ENCODE measurements at regions not wholly inside any gene's neighbourhood (a gene's known extent, or its start where the extent isn't known, plus 50 kb on each side); places are given as distances from the start of the nearest gene placed in this dataset.

DNA sequence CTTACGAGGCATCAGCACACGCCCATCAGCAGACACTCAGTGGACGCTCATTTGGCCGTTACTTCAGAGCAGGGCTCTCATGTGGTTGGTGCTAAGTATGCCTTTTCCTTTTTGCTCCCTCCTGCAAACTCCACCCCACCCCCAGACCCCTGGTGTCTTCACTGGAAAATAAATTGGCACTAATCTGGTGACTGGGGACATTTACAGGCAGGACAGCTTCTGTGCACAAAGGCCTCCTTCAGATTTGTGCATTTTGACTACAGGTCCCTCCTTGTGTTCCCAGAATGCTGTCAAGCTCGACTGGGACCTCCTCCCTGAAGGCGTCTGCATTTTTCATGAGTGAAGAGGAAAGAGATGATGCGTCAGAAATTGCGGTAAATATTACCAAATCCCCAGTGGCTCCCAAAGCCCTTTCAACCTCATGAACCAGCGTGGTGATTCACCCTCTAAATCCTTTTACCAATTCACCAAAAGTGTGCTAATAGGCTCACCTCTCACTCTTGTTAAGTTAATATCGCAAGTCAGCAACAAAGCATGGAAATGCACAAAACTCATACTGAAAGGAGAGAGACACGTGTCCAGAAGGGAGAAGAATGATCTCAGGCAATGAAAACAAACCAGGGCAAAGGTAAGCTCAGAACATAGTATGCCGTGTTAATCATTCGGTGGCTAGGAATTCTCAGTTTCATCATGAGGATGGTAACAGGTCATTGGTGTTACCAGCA is 119.0 kb downstream of the NKX6-1 start:
- Histone ChIP-seq H3K36me3 (ENCODE audit: control insufficient read depth, insufficient read depth, low read length) (no peaks in the 10 kb centered on the region), H3K27me3 (replicated peaks; ENCODE audit: control insufficient read depth, insufficient read depth, low read length) (no peaks in the 10 kb centered on the region; the same call in 1 of the 2 replicates), H3K4me3 (replicated peaks; ENCODE audit: low read depth, low read length) (no peak overlapping the region)
- TF ChIP-seq, protein P1, sequence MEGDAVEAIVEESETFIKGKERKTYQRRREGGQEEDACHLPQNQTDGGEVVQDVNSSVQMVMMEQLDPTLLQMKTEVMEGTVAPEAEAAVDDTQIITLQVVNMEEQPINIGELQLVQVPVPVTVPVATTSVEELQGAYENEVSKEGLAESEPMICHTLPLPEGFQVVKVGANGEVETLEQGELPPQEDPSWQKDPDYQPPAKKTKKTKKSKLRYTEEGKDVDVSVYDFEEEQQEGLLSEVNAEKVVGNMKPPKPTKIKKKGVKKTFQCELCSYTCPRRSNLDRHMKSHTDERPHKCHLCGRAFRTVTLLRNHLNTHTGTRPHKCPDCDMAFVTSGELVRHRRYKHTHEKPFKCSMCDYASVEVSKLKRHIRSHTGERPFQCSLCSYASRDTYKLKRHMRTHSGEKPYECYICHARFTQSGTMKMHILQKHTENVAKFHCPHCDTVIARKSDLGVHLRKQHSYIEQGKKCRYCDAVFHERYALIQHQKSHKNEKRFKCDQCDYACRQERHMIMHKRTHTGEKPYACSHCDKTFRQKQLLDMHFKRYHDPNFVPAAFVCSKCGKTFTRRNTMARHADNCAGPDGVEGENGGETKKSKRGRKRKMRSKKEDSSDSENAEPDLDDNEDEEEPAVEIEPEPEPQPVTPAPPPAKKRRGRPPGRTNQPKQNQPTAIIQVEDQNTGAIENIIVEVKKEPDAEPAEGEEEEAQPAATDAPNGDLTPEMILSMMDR (IDR thresholded peaks at IDR 0.05; ENCODE audit: insufficient read depth, low read length, poor library complexity, severe bottlenecking), result no peak
- DNase-seq (ENCODE audit: extremely low read depth, insufficient read length), result no peak

DNA sequence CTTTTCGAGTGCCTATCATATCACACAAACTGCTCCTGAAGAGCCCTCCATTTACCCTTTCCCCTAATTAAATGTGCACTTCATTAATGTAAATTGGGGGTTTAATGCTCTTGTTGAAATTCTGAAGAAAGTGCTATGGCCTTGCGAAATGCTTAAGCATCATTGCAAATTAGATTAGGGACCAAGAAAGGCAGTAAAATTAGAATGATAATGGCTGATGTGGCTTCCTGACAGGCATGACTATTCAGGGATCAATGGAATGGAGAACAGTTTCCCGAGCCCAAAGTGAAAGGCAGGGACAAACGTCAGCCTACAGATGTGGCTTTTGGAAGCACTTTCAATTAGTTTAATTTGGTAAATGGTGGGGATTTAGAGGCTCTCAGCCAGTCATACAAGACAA is 120.1 kb downstream of the NKX6-1 start:
- H3K36me3 ChIP-seq (ENCODE audit: control insufficient read depth, insufficient read depth, low read length), result no peaks in the 10 kb centered on the region
- no peaks in the 10 kb centered on the region; the same call in none of the 2 replicates for H3K27me3 ChIP-seq (replicated peaks; ENCODE audit: control insufficient read depth, insufficient read depth, low read length)
- no peak for DNase-seq (ENCODE audit: extremely low read depth, insufficient read length)
- TF ChIP-seq, protein P1 (IDR thresholded peaks at IDR 0.05; ENCODE audit: insufficient read depth, low read length, poor library complexity, severe bottlenecking), result no peak
- H3K4me3 ChIP-seq (replicated peaks; ENCODE audit: low read depth, low read length), result no peak overlapping the region

DNA sequence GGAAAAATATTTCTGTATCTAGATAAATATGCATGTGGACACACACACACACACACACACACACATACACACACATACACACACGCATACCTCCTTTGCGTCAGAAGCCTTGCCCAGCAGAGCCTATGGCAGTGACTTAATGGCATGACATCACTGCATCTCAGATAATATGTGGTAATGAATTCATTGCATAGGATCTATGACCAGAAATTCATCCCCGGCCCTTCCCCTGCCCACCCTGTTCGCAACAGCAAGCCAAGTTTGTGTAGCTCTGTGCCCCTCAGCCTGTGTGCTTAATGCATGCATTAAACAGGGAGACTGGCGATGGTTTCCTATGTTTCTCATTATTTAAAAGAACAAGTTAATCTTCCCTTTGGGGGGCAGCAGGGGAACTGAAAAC is 120.7 kb downstream of the NKX6-1 start:
- TF ChIP-seq, protein P1 (IDR thresholded peaks at IDR 0.05; ENCODE audit: insufficient read depth, low read length, poor library complexity, severe bottlenecking), result no peak
- no peak for DNase-seq (ENCODE audit: extremely low read depth, insufficient read length)
- H3K4me3 ChIP-seq (replicated peaks; ENCODE audit: low read depth, low read length), result no peak overlapping the region
- H3K36me3 ChIP-seq (ENCODE audit: control insufficient read depth, insufficient read depth, low read length), result no peaks in the 10 kb centered on the region
- no peaks in the 10 kb centered on the region; the same call in none of the 2 replicates for H3K27me3 ChIP-seq (replicated peaks; ENCODE audit: control insufficient read depth, insufficient read depth, low read length)

DNA sequence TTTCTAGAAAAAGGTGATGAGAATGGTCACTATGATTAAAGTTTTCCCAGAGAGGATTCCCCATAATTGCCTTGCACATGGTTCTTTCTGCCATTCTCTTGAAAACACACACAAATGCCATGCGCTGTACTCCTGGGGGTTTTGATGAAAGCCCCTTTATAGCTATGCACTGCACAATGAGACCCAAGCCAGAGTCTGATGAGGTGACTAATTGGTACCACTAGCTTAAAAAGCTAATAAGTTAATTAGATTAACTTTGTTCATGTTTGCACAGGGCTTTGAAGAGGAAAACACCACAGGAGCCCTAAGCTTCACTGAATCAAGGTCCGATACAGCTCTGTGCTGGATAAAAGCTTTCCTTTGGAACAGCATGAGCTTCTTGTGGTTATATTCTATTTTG is 132.2 kb downstream of the NKX6-1 start:
- no peak for DNase-seq (ENCODE audit: extremely low read depth, insufficient read length)
- TF ChIP-seq, protein P1 (IDR thresholded peaks at IDR 0.05; ENCODE audit: insufficient read depth, low read length, poor library complexity, severe bottlenecking), result no peak
- Histone ChIP-seq H3K36me3 (ENCODE audit: control insufficient read depth, insufficient read depth, low read length) (no peaks in the 10 kb centered on the region), H3K27me3 (replicated peaks; ENCODE audit: control insufficient read depth, insufficient read depth, low read length) (no peaks in the 10 kb centered on the region), H3K4me3 (replicated peaks; ENCODE audit: low read depth, low read length) (no peak overlapping the region)

DNA sequence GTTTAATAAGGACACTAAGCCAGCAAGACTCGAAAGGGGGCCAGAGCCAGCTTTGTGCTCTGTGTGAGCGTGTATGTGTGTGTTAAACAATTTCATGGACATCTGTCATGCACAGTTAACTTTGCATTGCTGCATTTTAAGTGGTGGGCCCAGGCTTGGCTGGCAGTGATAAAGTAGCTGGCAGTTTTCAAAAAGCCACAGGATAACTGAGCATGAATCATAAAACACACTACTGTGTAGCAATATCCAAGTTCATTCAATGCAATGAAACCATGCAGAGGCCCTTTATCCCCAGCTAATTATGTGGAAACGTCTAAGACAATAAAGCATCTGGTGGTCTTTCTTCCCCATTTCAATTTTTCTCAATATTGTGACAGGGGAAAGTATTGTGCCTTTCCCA is 132.9 kb downstream of the NKX6-1 start:
- H3K36me3 ChIP-seq (ENCODE audit: control insufficient read depth, insufficient read depth, low read length), result no peaks in the 10 kb centered on the region
- no peak for DNase-seq (ENCODE audit: extremely low read depth, insufficient read length)
- TF ChIP-seq, protein P1 (IDR thresholded peaks at IDR 0.05; ENCODE audit: insufficient read depth, low read length, poor library complexity, severe bottlenecking), result no peak
- H3K4me3 ChIP-seq (replicated peaks; ENCODE audit: low read depth, low read length), result no peak overlapping the region
- no peaks in the 10 kb centered on the region for H3K27me3 ChIP-seq (replicated peaks; ENCODE audit: control insufficient read depth, insufficient read depth, low read length)
